ENCODE measurements at regions not wholly inside any gene's neighbourhood (a gene's known extent, or its start where the extent isn't known, plus 50 kb on each side); places are given as distances from the start of the nearest gene placed in this dataset.

DNA sequence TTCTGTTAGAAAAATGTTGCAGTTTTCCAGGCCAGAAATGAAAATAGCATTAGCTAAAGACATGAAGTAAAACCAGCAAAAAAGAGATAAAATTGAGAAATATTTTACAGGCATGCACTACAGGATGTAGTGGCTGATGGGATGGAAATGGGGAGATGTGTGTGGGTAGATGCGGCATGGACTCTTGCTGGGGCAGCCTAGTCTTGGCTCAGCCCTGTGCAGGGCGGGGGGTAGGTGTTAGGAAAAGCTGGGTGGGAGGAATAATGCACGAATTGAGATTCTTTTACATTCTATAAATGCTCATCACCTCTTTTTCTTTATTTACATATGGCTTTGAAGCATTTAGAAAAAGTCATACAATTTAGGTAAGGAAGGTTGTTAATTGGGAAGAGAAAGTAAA is 334.2 kb downstream of the NUP35 start:
- TF ChIP-seq POLR2AphosphoS5 (IDR thresholded peaks at IDR 0.05) = no peak
- TF ChIP-seq, protein P1, sequence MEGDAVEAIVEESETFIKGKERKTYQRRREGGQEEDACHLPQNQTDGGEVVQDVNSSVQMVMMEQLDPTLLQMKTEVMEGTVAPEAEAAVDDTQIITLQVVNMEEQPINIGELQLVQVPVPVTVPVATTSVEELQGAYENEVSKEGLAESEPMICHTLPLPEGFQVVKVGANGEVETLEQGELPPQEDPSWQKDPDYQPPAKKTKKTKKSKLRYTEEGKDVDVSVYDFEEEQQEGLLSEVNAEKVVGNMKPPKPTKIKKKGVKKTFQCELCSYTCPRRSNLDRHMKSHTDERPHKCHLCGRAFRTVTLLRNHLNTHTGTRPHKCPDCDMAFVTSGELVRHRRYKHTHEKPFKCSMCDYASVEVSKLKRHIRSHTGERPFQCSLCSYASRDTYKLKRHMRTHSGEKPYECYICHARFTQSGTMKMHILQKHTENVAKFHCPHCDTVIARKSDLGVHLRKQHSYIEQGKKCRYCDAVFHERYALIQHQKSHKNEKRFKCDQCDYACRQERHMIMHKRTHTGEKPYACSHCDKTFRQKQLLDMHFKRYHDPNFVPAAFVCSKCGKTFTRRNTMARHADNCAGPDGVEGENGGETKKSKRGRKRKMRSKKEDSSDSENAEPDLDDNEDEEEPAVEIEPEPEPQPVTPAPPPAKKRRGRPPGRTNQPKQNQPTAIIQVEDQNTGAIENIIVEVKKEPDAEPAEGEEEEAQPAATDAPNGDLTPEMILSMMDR (IDR thresholded peaks at IDR 0.05) = no peak
